HG03135 (cell line): ENCODE measurements at regions not wholly inside any gene's neighbourhood (a gene's known extent, or its start where the extent isn't known, plus 50 kb on each side); places are given as distances from the start of the nearest gene placed in this dataset.
"Not testable (repeated sequence)": the region's sequence is repeated elsewhere in the genome, so short reads cannot be mapped to it uniquely, and the experiment has no call there.

Experiments
- ATAC-seq: cut with Tn5 transposase; IDR thresholded peaks from one replicate; pipeline ENCODE4 v1.9.1; 2021; ENCODE audit warnings: mild to moderate bottlenecking, moderate library complexity; ENCODE audit not compliant: unreplicated experiment

GRCh38 chr5:51559339-51559738, 176.1 kb downstream of the ISL1 start:
- ATAC-seq, result no peak

- no peak for ATAC-seq
Observed at GRCh38 chr5:51559921-51560658, 176.8 kb downstream of the ISL1 start.

- ATAC-seq, result no peak
Observed at GRCh38 chr5:51566953-51567352, 183.7 kb downstream of the ISL1 start.

- ATAC-seq, result no peak
Observed at GRCh38 chr5:51567636-51568035, 184.4 kb downstream of the ISL1 start.

- no peak for ATAC-seq
Observed at GRCh38 chr5:51573835-51574234, 190.6 kb downstream of the ISL1 start.

- no peak for ATAC-seq
Observed at GRCh38 chr5:51582871-51583394, 199.7 kb downstream of the ISL1 start.

GRCh38 chr5:51598026-51598425, 214.8 kb downstream of the ISL1 start:
- no peak for ATAC-seq

- no peak for ATAC-seq
Observed at GRCh38 chr5:51599587-51599986, 216.3 kb downstream of the ISL1 start.

- no peak for ATAC-seq
Observed at GRCh38 chr5:51604324-51604723, 221.1 kb downstream of the ISL1 start.

GRCh38 chr5:51606921-51607320, 223.7 kb downstream of the ISL1 start:
- ATAC-seq, result no peak

- no peak for ATAC-seq
Observed at GRCh38 chr5:51618234-51618633, 235.0 kb downstream of the ISL1 start.

GRCh38 chr5:51621156-51621555, 237.9 kb downstream of the ISL1 start:
- ATAC-seq, result no peak

GRCh38 chr5:51622161-51622790, 239.0 kb downstream of the ISL1 start:
- no peak for ATAC-seq

GRCh38 chr5:51625224-51625968, 242.1 kb downstream of the ISL1 start:
- ATAC-seq, result no peak

GRCh38 chr5:51632027-51632426, 248.8 kb downstream of the ISL1 start:
- ATAC-seq, result no peak

- no peak for ATAC-seq
Observed at GRCh38 chr5:51632793-51633192, 249.5 kb downstream of the ISL1 start.

- ATAC-seq, result not testable (repeated sequence)
Observed at GRCh38 chr5:51636973-51637372, 253.7 kb downstream of the ISL1 start.

GRCh38 chr5:51644976-51645375, 261.7 kb downstream of the ISL1 start:
- no peak for ATAC-seq

- no peak for ATAC-seq
Observed at GRCh38 chr5:51646482-51646881, 263.2 kb downstream of the ISL1 start.

- ATAC-seq, result no peak
Observed at GRCh38 chr5:51650824-51651223, 267.6 kb downstream of the ISL1 start.

- ATAC-seq, result no peak
Observed at GRCh38 chr5:51651476-51651875, 268.2 kb downstream of the ISL1 start.

- ATAC-seq, result no peak
Observed at GRCh38 chr5:51651889-51652288, 268.6 kb downstream of the ISL1 start.
